ENCODE measurements at regions not wholly inside any gene's neighbourhood (a gene's known extent, or its start where the extent isn't known, plus 50 kb on each side); places are given as distances from the start of the nearest gene placed in this dataset.

- no peak for TF ChIP-seq CTCF (conservative IDR thresholded peaks at IDR 0.05; ENCODE audit: low read depth, low read length)
- no peak for DNase-seq (ENCODE audit: low read depth)
- H3K4me3 ChIP-seq (ENCODE audit: low read depth, low read length), result no peak overlapping the region
Measured at GRCh38 chr7:153320681-153321080, 561.1 kb downstream of the ACTR3B start.

- no peak for TF ChIP-seq CTCF (conservative IDR thresholded peaks at IDR 0.05; ENCODE audit: low read depth, low read length)
- no peak for DNase-seq (ENCODE audit: low read depth)
- no peak overlapping the region for H3K4me3 ChIP-seq (ENCODE audit: low read depth, low read length)
Measured at GRCh38 chr7:153322991-153323390, 563.4 kb downstream of the ACTR3B start.

- DNase-seq (ENCODE audit: low read depth), result no peak
- H3K4me3 ChIP-seq (ENCODE audit: low read depth, low read length), result no peak overlapping the region
- TF ChIP-seq CTCF (conservative IDR thresholded peaks at IDR 0.05; ENCODE audit: low read depth, low read length), result no peak
Measured at GRCh38 chr7:153324094-153324493, 564.5 kb downstream of the ACTR3B start.

DNA sequence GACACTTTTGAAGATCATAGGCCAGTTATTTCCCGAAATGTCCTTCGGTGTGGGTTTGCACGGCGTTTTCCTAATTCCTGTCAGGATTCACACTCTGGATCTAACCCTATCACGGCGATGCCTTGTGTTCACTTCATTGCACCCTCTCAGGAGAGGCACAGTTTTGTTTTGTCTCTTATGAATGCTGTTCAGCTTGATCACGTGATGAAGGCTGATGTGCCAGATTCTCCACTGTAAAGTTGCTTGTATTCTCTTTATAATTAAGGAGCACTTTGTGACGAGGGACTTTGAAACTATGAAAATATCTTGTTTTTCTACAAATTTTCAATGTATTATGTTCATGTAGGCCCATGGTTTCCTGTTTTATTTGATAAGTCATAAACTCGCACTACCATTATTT is 568.1 kb downstream of the ACTR3B start:
- TF ChIP-seq CTCF (conservative IDR thresholded peaks at IDR 0.05; ENCODE audit: low read depth, low read length), result no peak

GRCh38 chr7:153331427-153331826 is 571.9 kb downstream of the ACTR3B start:
- H3K4me3 ChIP-seq (ENCODE audit: low read depth, low read length), result no peak overlapping the region
- TF ChIP-seq CTCF (conservative IDR thresholded peaks at IDR 0.05; ENCODE audit: low read depth, low read length), result no peak
- no peak for DNase-seq (ENCODE audit: low read depth)

More for the DNA sequence above, 568.1 kb downstream of the ACTR3B start:
- no peak for DNase-seq (ENCODE audit: low read depth)
- no peak overlapping the region for H3K4me3 ChIP-seq (ENCODE audit: low read depth, low read length)

DNA sequence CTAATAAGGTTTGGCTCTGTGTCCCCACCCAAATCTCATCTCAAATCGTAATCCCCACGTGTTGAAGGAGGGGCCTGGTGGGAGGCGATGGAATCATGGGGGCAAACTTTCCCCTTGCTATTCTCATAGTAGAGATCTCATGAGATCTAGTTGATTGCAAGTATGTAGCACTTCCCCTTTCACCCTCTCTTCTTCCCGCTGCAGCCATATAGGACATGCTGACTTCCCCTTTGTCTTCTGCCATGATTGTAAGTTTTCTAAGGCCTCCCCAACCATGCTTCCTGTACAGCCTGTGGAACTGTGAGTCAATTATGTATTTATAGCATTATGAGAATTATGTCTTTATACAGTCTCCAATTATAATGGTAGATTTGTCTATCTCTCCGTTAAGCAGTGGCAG is 594.5 kb downstream of the ACTR3B start:
- TF ChIP-seq CTCF (conservative IDR thresholded peaks at IDR 0.05; ENCODE audit: low read depth, low read length), result no peak
- no peak overlapping the region for H3K4me3 ChIP-seq (ENCODE audit: low read depth, low read length)
- no peak for DNase-seq (ENCODE audit: low read depth)

DNA sequence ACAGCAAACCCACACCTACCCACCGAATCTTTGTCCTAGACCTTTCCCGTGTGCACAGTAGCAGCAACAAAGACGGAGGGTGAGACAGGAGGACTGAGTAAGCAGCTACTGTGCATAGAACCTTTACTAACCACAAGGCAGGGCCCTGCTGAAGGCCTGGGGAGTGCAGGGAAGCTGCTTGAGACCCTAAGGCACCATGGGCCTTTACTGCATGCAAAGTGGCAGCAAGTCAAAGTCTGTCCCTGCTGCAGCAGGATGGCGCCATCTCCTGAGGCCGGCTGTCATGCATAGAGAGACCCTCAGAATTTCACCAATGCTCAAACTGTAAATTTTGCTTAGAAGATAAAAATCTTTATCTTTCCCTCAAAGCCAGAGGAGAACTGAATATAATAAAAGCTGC is 610.5 kb downstream of the ACTR3B start:
- no peak overlapping the region for H3K4me3 ChIP-seq (ENCODE audit: low read depth, low read length)
- no peak for DNase-seq (ENCODE audit: low read depth)
- no peak for TF ChIP-seq CTCF (conservative IDR thresholded peaks at IDR 0.05; ENCODE audit: low read depth, low read length)
